WERI-Rb-1 (cell line): ENCODE measurements at regions not wholly inside any gene's neighbourhood (a gene's known extent, or its start where the extent isn't known, plus 50 kb on each side); places are given as distances from the start of the nearest gene placed in this dataset.

Experiments
- DNase-seq: peaks from one replicate; pipeline ENCODE4 v3.0.0-alpha.2; 2020
- H3K27ac ChIP-seq: fragments of 250-450 bp; sonication (Bioruptor Pico); 2 replicates; pipeline ENCODE4 v1.5.1; 2020; ENCODE audit warnings: mild to moderate bottlenecking, moderate library complexity
- H3K27me3 ChIP-seq: fragments of 250-450 bp; sonication (Bioruptor Pico); 2 replicates; pipeline ENCODE4 v1.5.1; 2021; ENCODE audit warnings: mild to moderate bottlenecking, low read depth, moderate library complexity; ENCODE audit not compliant: insufficient read depth, severe bottlenecking
- H3K36me3 ChIP-seq: fragments of 250-450 bp; sonication (Bioruptor Pico); 2 replicates; pipeline ENCODE4 v1.5.1; 2020; ENCODE audit warnings: mild to moderate bottlenecking, moderate library complexity
- H3K4me3 ChIP-seq: 2 replicates; pipeline ENCODE4 v1.5.1; 2011; ENCODE audit warnings: low read depth, mild to moderate bottlenecking, control low read depth, low read length
- H3K9me3 ChIP-seq: fragments of 250-450 bp; sonication (Bioruptor Pico); 2 replicates; pipeline ENCODE4 v1.5.1; 2021; ENCODE audit warnings: mild to moderate bottlenecking, moderate library complexity; ENCODE audit not compliant: severe bottlenecking
- TF ChIP-seq, protein P1 (sequence below): IDR thresholded peaks from 2 replicates; pipeline ENCODE4 v1.5.1; 2011; ENCODE audit warnings: low read depth, mild to moderate bottlenecking, control low read depth, inconsistent platforms, low read length

DNA sequence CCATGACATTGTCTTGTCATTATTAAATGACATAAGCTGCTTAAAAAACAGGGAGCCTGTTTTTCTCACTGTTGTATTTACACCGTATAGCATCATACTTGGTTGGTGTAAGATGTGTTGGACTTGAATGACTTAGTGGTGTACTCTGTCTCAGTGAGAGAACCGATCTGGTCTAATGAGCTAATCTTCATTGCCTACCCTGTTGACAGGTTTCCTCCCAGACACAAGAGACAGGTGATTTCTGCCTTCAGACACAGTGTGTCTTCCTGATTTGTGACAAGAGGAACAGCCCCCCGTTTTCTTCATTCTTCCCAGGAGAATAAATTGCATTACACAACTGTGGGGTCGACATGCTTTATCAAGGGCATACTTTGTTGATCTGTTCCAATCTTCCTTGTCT is 137.2 kb upstream of the ID4 start:
- Histone ChIP-seq H3K4me3 (no peak overlapping the region), H3K27me3 (no peaks in the 10 kb centered on the region), H3K9me3 (peaks cover 5% of the 10 kb centered on the region), H3K27ac (no peak overlapping the region), H3K36me3 (no peaks in the 10 kb centered on the region)
- TF ChIP-seq, protein P1, sequence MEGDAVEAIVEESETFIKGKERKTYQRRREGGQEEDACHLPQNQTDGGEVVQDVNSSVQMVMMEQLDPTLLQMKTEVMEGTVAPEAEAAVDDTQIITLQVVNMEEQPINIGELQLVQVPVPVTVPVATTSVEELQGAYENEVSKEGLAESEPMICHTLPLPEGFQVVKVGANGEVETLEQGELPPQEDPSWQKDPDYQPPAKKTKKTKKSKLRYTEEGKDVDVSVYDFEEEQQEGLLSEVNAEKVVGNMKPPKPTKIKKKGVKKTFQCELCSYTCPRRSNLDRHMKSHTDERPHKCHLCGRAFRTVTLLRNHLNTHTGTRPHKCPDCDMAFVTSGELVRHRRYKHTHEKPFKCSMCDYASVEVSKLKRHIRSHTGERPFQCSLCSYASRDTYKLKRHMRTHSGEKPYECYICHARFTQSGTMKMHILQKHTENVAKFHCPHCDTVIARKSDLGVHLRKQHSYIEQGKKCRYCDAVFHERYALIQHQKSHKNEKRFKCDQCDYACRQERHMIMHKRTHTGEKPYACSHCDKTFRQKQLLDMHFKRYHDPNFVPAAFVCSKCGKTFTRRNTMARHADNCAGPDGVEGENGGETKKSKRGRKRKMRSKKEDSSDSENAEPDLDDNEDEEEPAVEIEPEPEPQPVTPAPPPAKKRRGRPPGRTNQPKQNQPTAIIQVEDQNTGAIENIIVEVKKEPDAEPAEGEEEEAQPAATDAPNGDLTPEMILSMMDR, result no peak
- no peak for DNase-seq

DNA sequence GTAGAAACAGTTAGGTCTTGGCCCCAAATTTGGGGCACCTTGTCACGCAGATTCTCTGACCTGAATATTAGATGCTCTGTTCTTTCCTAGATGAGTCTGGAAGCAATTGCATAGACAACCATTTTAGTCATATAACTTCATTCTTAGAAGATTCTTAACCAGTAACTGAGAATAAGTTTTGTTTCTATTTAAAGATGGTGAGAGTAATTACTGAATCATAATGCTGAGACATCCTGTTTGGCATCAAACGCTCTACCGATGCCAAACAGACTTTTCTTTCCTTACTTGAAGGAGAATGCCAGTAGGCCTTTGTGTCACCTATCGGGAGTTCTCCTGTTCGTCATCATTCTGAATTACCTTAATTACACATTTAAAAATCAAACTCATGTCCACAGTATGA is 131.6 kb upstream of the ID4 start:
- Histone ChIP-seq H3K27me3 (no peaks in the 10 kb centered on the region), H3K36me3 (no peaks in the 10 kb centered on the region), H3K9me3 (peaks cover 5% of the 10 kb centered on the region), H3K4me3 (no peak overlapping the region), H3K27ac (no peak overlapping the region)
- no peak for DNase-seq
- TF ChIP-seq, protein P1, result no peak

DNA sequence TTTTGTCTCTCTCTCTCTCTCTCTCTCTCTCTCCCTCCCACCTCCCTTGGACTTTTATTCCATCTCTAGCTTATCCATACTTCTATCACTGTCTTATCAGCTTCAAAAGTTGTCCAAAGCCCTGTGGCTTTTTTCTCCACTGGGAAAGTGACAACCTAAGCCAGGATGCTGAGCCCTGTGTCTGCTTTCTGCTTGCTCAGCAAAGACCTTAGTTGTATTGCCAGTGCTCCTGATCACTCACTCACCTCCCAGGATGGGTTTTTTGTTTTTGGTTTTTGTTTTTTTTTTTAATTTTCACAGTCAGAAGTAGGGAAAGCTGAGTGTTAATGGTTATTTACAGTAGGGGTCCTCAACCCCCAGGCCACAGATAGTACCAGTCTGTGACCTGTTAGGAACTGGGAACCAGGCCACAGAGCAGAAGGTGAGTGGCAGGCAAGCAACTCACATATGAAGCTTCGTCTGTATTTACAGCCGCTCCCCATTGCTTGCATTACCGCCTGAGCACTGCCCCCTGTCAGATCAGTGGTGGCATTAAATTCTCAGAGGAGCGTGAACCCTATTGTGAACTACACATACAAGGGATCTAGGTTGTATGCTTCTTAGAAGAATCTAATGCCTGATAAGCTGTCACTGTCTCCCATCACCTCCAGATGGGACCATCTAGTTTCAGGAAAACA is 125.0 kb upstream of the ID4 start:
- H3K4me3 ChIP-seq, result no peak overlapping the region
- H3K27me3 ChIP-seq, result no peaks in the 10 kb centered on the region
- peaks cover 7% of the 10 kb centered on the region for H3K9me3 ChIP-seq
- H3K27ac ChIP-seq, result no peak overlapping the region
- DNase-seq, result no peak
- TF ChIP-seq, protein P1, result no peak
- H3K36me3 ChIP-seq, result no peaks in the 10 kb centered on the region

DNA sequence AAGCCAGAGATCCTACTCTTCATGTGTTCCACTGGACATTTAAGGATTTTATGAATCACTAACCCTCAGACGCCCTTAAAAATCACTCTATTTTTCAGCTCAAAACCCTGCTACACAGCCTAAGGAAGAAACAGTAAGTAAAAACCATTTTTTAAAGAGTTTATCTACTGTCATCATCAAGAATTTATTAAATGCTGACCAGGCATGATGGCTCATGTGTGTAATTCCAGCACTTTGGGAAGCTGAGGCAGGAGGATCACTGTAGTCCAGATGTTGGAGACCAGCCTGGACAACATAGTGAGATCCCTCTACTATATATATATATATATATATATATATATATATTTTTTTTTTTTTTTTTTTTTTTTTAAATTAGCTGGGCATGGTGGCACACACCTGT is 124.2 kb upstream of the ID4 start:
- DNase-seq, result no peak
- Histone ChIP-seq H3K9me3 (peaks cover 10% of the 10 kb centered on the region), H3K27me3 (no peaks in the 10 kb centered on the region), H3K4me3 (no peak overlapping the region), H3K27ac (no peak overlapping the region), H3K36me3 (no peaks in the 10 kb centered on the region)
- TF ChIP-seq, protein P1, result no peak

DNA sequence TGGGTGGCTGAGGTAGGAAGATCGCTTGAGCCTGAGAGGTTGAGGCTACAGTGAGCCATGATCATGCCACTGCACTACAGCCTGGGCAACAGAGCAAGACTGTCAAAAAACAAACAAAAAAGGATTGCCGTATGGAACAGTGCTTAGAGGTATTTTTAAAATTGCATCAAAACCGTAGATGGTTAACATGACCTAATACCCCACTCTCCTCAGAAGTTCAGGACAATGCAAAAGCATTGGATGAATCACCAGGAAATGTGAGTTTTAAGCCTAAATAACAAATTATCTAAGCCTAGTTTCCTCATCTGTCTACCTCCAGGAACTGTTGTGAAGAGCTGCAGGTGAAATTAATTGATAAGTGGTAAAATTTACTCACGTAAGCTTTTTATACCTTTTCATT is 123.8 kb upstream of the ID4 start:
- TF ChIP-seq, protein P1, result no peak
- Histone ChIP-seq H3K27ac (no peak overlapping the region), H3K9me3 (peaks cover 10% of the 10 kb centered on the region), H3K4me3 (no peak overlapping the region), H3K27me3 (no peaks in the 10 kb centered on the region), H3K36me3 (no peaks in the 10 kb centered on the region)
- no peak for DNase-seq

DNA sequence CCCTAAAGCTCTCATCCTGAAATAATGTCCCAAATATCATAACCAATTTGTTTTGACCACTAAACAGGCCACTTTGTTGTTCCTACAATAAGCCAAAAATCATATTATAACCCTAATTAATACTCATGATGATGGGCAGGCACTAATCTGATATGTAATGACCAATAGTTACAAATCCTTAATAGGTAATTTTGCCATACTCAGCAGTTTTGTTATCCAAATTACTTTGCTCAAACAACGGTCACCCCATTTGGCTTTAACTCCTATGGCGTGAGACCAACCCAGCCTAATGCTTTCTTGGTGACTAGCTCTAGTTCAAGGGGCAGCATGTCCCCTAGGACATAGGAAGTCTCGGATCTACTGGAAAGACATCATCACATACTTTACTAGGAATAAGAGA is 123.2 kb upstream of the ID4 start:
- peaks cover 10% of the 10 kb centered on the region for H3K9me3 ChIP-seq
- no peak overlapping the region for H3K4me3 ChIP-seq
- no peaks in the 10 kb centered on the region for H3K27me3 ChIP-seq
- no peaks in the 10 kb centered on the region for H3K36me3 ChIP-seq
- no peak overlapping the region for H3K27ac ChIP-seq
- no peak for DNase-seq
- TF ChIP-seq, protein P1, result no peak
